GM23338 (cell line): ENCODE measurements at regions not wholly inside any gene's neighbourhood (a gene's known extent, or its start where the extent isn't known, plus 50 kb on each side); places are given as distances from the start of the nearest gene placed in this dataset.

Experiments
- ATAC-seq: fragments of 200-7000 bp; cut with Tn5 transposase; 3 replicates; pipeline ENCODE4 v1.9.1; 2020
- DNase-seq: peaks from one replicate; pipeline ENCODE4 v3.0.0-alpha.2; 2015; ENCODE audit warnings: low spot score
- H2AFZ ChIP-seq: fragments of 200-600 bp; sonication (generic); 2 replicates; pipeline ENCODE4 v1.8.0; 2016; ENCODE audit warnings: antibody characterized with exemption, mild to moderate bottlenecking, moderate library complexity
- H3F3A ChIP-seq: fragments of 200-600 bp; sonication (generic); replicated peaks from 2 replicates; pipeline ENCODE4 v1.8.0; 2017; ENCODE audit warnings: antibody characterized with exemption, mixed run types, low read depth
- H3K27ac ChIP-seq: fragments of 200-600 bp; sonication (generic); 2 replicates; pipeline ENCODE4 v1.6.1; 2016; ENCODE audit warnings: low read depth
- H3K27me3 ChIP-seq: fragments of 200-600 bp; sonication (generic); 2 replicates; pipeline ENCODE4 v1.8.0; 2016; ENCODE audit warnings: mild to moderate bottlenecking, mixed run types, moderate library complexity; ENCODE audit not compliant: insufficient read depth
- H3K36me3 ChIP-seq: fragments of 200-600 bp; sonication (generic); 2 replicates; pipeline ENCODE4 v1.8.0; 2016; ENCODE audit warnings: mild to moderate bottlenecking; ENCODE audit not compliant: insufficient read depth
- H3K4me1 ChIP-seq: fragments of 200-600 bp; sonication (generic); 2 replicates; pipeline ENCODE4 v1.8.0; 2016; ENCODE audit warnings: mild to moderate bottlenecking, moderate library complexity; ENCODE audit not compliant: insufficient read depth
- H3K4me2 ChIP-seq: fragments of 200-600 bp; sonication (generic); 2 replicates; pipeline ENCODE4 v1.7.1; 2017; ENCODE audit warnings: mixed run types
- H3K4me3 ChIP-seq: fragments of 200-600 bp; sonication (generic); 2 replicates; pipeline ENCODE4 v1.6.1; 2016; ENCODE audit warnings: mixed run types
- H3K79me2 ChIP-seq: fragments of 200-600 bp; sonication (generic); replicated peaks from 2 replicates; pipeline ENCODE4 v1.8.0; 2017; ENCODE audit warnings: mild to moderate bottlenecking; ENCODE audit not compliant: insufficient read depth
- H3K9me2 ChIP-seq: fragments of 200-600 bp; sonication (generic); 2 replicates; pipeline ENCODE4 v1.8.0; 2017; ENCODE audit not compliant: insufficient read depth
- H4K20me1 ChIP-seq: fragments of 200-600 bp; sonication (generic); replicated peaks from 2 replicates; pipeline ENCODE4 v1.8.0; 2017; ENCODE audit warnings: mild to moderate bottlenecking; ENCODE audit not compliant: insufficient read depth
- H3K27ac Mint-ChIP-seq: 2 replicates; pipeline ENCODE4 v1.8.0; 2020; ENCODE audit warnings: inconsistent platforms, mild to moderate bottlenecking, moderate library complexity, mixed read lengths
- H3K27me3 Mint-ChIP-seq: 3 replicates; pipeline ENCODE4 v1.8.0; 2022; ENCODE audit warnings: low read depth, mild to moderate bottlenecking, moderate library complexity, mixed read lengths, inconsistent platforms; ENCODE audit not compliant: insufficient read depth, poor library complexity
- H3K36me3 Mint-ChIP-seq: 3 replicates; pipeline ENCODE4 v1.8.0; 2021; ENCODE audit warnings: low read depth, mild to moderate bottlenecking, inconsistent platforms, moderate library complexity, mixed read lengths
- H3K4me1 Mint-ChIP-seq: 3 replicates; pipeline ENCODE4 v1.8.0; 2020; ENCODE audit warnings: mild to moderate bottlenecking, inconsistent platforms, mixed read lengths
- H3K4me3 Mint-ChIP-seq: 3 replicates; pipeline ENCODE4 v1.8.0; 2021; ENCODE audit warnings: moderate library complexity, mild to moderate bottlenecking, inconsistent platforms, mixed read lengths
- H3K9me3 Mint-ChIP-seq: 3 replicates; pipeline ENCODE4 v1.8.0; 2020; ENCODE audit warnings: moderate library complexity, mild to moderate bottlenecking, inconsistent platforms, mixed read lengths
- CREB1 ChIP-seq: fragments of 250-450 bp; sonication (Bioruptor Pico); IDR thresholded peaks from 2 replicates; pipeline ENCODE4 v1.5.0; 2020; ENCODE audit warnings: low read depth, mild to moderate bottlenecking, moderate library complexity
- CTCF ChIP-seq, 2 experiments: fragments of 200-600 bp in 1 of 2; sonication (generic) in 1 of 2; conservative IDR thresholded peaks; 2 replicates each; pipeline versions ENCODE4 v1.5.1 to v1.6.1; 2016 to 2017; ENCODE audit warnings: antibody characterized with exemption in 2 of 2, low read depth in 2 of 2, mild to moderate bottlenecking in 2 of 2, moderate library complexity in 1 of 2
- ETS1 ChIP-seq: IDR thresholded peaks from 2 replicates; pipeline ENCODE4 v1.6.1; 2016; ENCODE audit warnings: antibody characterized with exemption
- EZH2 ChIP-seq: fragments of 200-600 bp; sonication (generic); IDR thresholded peaks from one replicate; pipeline ENCODE4 v1.8.0; 2017; ENCODE audit warnings: antibody characterized with exemption, mild to moderate bottlenecking, low read depth; ENCODE audit not compliant: unreplicated experiment
- EZH2phosphoT487 ChIP-seq: fragments of 200-600 bp; sonication (generic); IDR thresholded peaks from one replicate; pipeline ENCODE4 v1.8.1; 2018; ENCODE audit warnings: antibody characterized with exemption; ENCODE audit not compliant: unreplicated experiment
- JUNB ChIP-seq: IDR thresholded peaks from one replicate; pipeline ENCODE4 v1.6.1; 2016; ENCODE audit warnings: antibody characterized with exemption; ENCODE audit not compliant: unreplicated experiment
- NANOG ChIP-seq: IDR thresholded peaks from 2 replicates; pipeline ENCODE4 v1.6.1; 2016; ENCODE audit warnings: antibody characterized with exemption, borderline replicate concordance
- POLR2AphosphoS5 ChIP-seq: IDR thresholded peaks from 2 replicates; pipeline ENCODE4 v1.6.1; 2016; ENCODE audit warnings: antibody characterized with exemption, low read depth
- REST ChIP-seq: IDR thresholded peaks from one replicate; pipeline ENCODE4 v1.6.1; 2018; ENCODE audit warnings: antibody characterized with exemption; ENCODE audit not compliant: unreplicated experiment
- STAT1 ChIP-seq: IDR thresholded peaks from one replicate; pipeline ENCODE4 v1.6.1; 2016; ENCODE audit warnings: antibody characterized with exemption; ENCODE audit not compliant: unreplicated experiment
- ZNF114 ChIP-seq: fragments of 250-450 bp; sonication (Bioruptor Pico); IDR thresholded peaks from 2 replicates; pipeline ENCODE4 v1.5.0; 2020; ENCODE audit warnings: mild to moderate bottlenecking, moderate library complexity
- ZNF331 ChIP-seq: fragments of 250-450 bp; sonication (Bioruptor Pico); IDR thresholded peaks from 2 replicates; pipeline ENCODE4 v1.5.0; 2020; ENCODE audit warnings: low read depth, mild to moderate bottlenecking, moderate library complexity
- ZNF462 ChIP-seq: fragments of 250-450 bp; sonication (Bioruptor Pico); IDR thresholded peaks from 2 replicates; pipeline ENCODE4 v1.5.0; 2020; ENCODE audit warnings: mild to moderate bottlenecking, moderate library complexity

- ATAC-seq = no peak
- Histone ChIP-seq H3F3A (no peaks in the 10 kb centered on the region), H3K27me3 (no peaks in the 10 kb centered on the region), H3K4me3 (no peak overlapping the region), H2AFZ (no peak overlapping the region), H3K4me1 (no peaks in the 10 kb centered on the region), H3K27ac (no peak overlapping the region), H3K79me2 (no peaks in the 10 kb centered on the region), H3K36me3 (no peaks in the 10 kb centered on the region), H3K9me2 (no peaks in the 10 kb centered on the region), H3K4me2 (no peak overlapping the region), H4K20me1 (no peaks in the 10 kb centered on the region)
- Mint-ChIP-seq H3K9me3 (no peaks in the 10 kb centered on the region), H3K36me3 (no peaks in the 10 kb centered on the region), H3K4me1 (no peaks in the 10 kb centered on the region), H3K27ac (no peak overlapping the region), H3K4me3 (no peak overlapping the region), H3K27me3 (no peaks in the 10 kb centered on the region)
- no peak for DNase-seq
- TF ChIP-seq STAT1 (no peak), NANOG (no peak), EZH2 (no peak), JUNB (no peak), ZNF462 (no peak), ZNF331 (CRISPR knock-in tag) (no peak), EZH2phosphoT487 (no peak), CREB1 (CRISPR knock-in tag) (no peak), ETS1 (no peak), POLR2AphosphoS5 (no peak), CTCF (conservative IDR thresholded peaks at IDR 0.05; ENCODE audit: low read depth in 2 of 2) (no peak), REST (no peak), ZNF114 (no peak)
These were observed 1129.4 kb downstream of the TSN start for GRCh38 chr2:122884889-122885288.
